GM06990 (cell line): ENCODE measurements at regions not wholly inside any gene's neighbourhood (a gene's known extent, or its start where the extent isn't known, plus 50 kb on each side); places are given as distances from the start of the nearest gene placed in this dataset.

Experiments
- DNase-seq: peaks from one replicate; pipeline ENCODE4 v3.0.0-alpha.2; 2011; ENCODE audit not compliant: insufficient read length; ENCODE audit errors: extremely low read depth
- H3K27me3 ChIP-seq: replicated peaks from 2 replicates; pipeline ENCODE4 v1.6.0; 2011; ENCODE audit warnings: low read length; ENCODE audit not compliant: control insufficient read depth, insufficient read depth
- H3K36me3 ChIP-seq: 2 replicates; pipeline ENCODE4 v1.5.1; 2011; ENCODE audit warnings: low read length; ENCODE audit not compliant: control insufficient read depth, insufficient read depth
- H3K4me3 ChIP-seq: replicated peaks from 2 replicates; pipeline ENCODE4 v1.5.1; 2011; ENCODE audit warnings: low read depth, mild to moderate bottlenecking, control low read depth, low read length
- CTCF ChIP-seq: IDR thresholded peaks from 2 replicates; pipeline ENCODE4 v1.5.1; 2011; ENCODE audit warnings: low read length, control low read depth, mild to moderate bottlenecking, inconsistent platforms; ENCODE audit not compliant: insufficient read depth, poor library complexity, severe bottlenecking

- no peak for TF ChIP-seq CTCF
Measured at GRCh38 chr17:65413390-65413789, 148.1 kb downstream of the AXIN2 start.

GRCh38 chr17:65409381-65409780 is 152.1 kb downstream of the AXIN2 start:
- no peak for TF ChIP-seq CTCF
- H3K27me3 ChIP-seq, result no peaks in the 10 kb centered on the region; the same call in 1 of the 2 replicates
- H3K36me3 ChIP-seq, result no peaks in the 10 kb centered on the region
- no peak overlapping the region for H3K4me3 ChIP-seq
- no peak for DNase-seq

More at GRCh38 chr17:65413390-65413789, 148.1 kb downstream of the AXIN2 start:
- DNase-seq, result no peak
- no peaks in the 10 kb centered on the region for H3K36me3 ChIP-seq
- H3K27me3 ChIP-seq, result no peaks in the 10 kb centered on the region; the same call in none of the 2 replicates
- H3K4me3 ChIP-seq, result no peak overlapping the region

GRCh38 chr17:65408050-65408449 is 153.4 kb downstream of the AXIN2 start:
- DNase-seq, result no peak
- no peak overlapping the region for H3K4me3 ChIP-seq
- H3K36me3 ChIP-seq, result no peaks in the 10 kb centered on the region
- TF ChIP-seq CTCF, result no peak
- no peaks in the 10 kb centered on the region; the same call in 1 of the 2 replicates for H3K27me3 ChIP-seq

- TF ChIP-seq CTCF, result no peak
- Histone ChIP-seq H3K27me3 (no peaks in the 10 kb centered on the region; the same call in 1 of the 2 replicates), H3K36me3 (no peaks in the 10 kb centered on the region), H3K4me3 (no peak overlapping the region)
- no peak for DNase-seq
Measured at GRCh38 chr17:65407017-65407416, 154.4 kb downstream of the AXIN2 start.

GRCh38 chr17:65406552-65406951 is 154.9 kb downstream of the AXIN2 start:
- H3K36me3 ChIP-seq, result no peaks in the 10 kb centered on the region
- no peak for TF ChIP-seq CTCF
- no peak overlapping the region for H3K4me3 ChIP-seq
- no peak for DNase-seq
- no peaks in the 10 kb centered on the region; the same call in 1 of the 2 replicates for H3K27me3 ChIP-seq

GRCh38 chr17:65405563-65405962 is 155.9 kb downstream of the AXIN2 start:
- no peak for TF ChIP-seq CTCF

More at GRCh38 chr17:65405563-65405962, 155.9 kb downstream of the AXIN2 start:
- Histone ChIP-seq H3K36me3 (no peaks in the 10 kb centered on the region), H3K27me3 (no peaks in the 10 kb centered on the region; the same call in 1 of the 2 replicates), H3K4me3 (no peak overlapping the region)
- DNase-seq, result no peak
